ENCODE measurements at regions not wholly inside any gene's neighbourhood (a gene's known extent, or its start where the extent isn't known, plus 50 kb on each side); places are given as distances from the start of the nearest gene placed in this dataset.

DNA sequence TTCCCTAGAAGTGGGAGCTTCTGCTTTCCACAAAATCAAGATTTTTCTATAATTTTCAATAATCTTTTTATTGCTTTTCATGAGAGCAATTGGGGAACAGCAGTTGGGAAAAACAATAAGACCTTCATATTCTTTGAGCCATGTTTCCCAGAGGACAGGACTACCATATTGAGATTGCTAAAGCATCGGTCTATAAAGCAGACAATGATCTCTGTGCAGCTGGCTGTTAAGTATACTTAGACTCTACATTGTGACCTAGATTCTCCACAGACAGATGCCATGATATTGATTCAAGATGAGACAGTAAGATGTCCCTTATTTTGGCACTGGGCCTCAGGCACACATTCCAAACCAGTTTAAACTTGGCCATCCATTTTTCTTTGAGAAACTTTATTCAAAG, 1178.7 kb downstream of the SUCLG1 start:
- no peak for DNase-seq
- Histone ChIP-seq H3K79me2 (ENCODE audit: low read length) (no peaks in the 10 kb centered on the region), H3K27me3 (replicated peaks; ENCODE audit: insufficient read depth, low read length) (no peaks in the 10 kb centered on the region), H3K27ac (ENCODE audit: low read length) (no peak overlapping the region), H3K9me2 (replicated peaks; ENCODE audit: insufficient read depth, low read length) (no peaks in the 10 kb centered on the region), H3F3A (ENCODE audit: insufficient read depth, low read length) (no peaks in the 10 kb centered on the region), H4K20me1 (ENCODE audit: insufficient read depth, low read length) (no peaks in the 10 kb centered on the region), H3K36me3 (replicated peaks; ENCODE audit: insufficient read depth, low read length) (no peaks in the 10 kb centered on the region), H2AFZ (ENCODE audit: low read length) (no peak overlapping the region), H3K4me3 (ENCODE audit: low read length) (no peak overlapping the region), H3K9me3 (replicated peaks; ENCODE audit: insufficient read depth, low read length) (no peaks in the 10 kb centered on the region), H3K9ac (ENCODE audit: low read length) (no peak overlapping the region), H3K4me1 (ENCODE audit: low read length) (no peaks in the 10 kb centered on the region), H3K4me2 (ENCODE audit: low read depth, low read length) (no peak overlapping the region)
- TF ChIP-seq EZH2 (optimal IDR thresholded peaks at IDR 0.05; ENCODE audit: low read depth, low read length) (no peak), EZH2phosphoT487 (IDR thresholded peaks at IDR 0.05; ENCODE audit: low read length) (no peak)
- TF ChIP-seq, protein P1, sequence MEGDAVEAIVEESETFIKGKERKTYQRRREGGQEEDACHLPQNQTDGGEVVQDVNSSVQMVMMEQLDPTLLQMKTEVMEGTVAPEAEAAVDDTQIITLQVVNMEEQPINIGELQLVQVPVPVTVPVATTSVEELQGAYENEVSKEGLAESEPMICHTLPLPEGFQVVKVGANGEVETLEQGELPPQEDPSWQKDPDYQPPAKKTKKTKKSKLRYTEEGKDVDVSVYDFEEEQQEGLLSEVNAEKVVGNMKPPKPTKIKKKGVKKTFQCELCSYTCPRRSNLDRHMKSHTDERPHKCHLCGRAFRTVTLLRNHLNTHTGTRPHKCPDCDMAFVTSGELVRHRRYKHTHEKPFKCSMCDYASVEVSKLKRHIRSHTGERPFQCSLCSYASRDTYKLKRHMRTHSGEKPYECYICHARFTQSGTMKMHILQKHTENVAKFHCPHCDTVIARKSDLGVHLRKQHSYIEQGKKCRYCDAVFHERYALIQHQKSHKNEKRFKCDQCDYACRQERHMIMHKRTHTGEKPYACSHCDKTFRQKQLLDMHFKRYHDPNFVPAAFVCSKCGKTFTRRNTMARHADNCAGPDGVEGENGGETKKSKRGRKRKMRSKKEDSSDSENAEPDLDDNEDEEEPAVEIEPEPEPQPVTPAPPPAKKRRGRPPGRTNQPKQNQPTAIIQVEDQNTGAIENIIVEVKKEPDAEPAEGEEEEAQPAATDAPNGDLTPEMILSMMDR (IDR thresholded peaks at IDR 0.05; ENCODE audit: low read length), result no peak

DNA sequence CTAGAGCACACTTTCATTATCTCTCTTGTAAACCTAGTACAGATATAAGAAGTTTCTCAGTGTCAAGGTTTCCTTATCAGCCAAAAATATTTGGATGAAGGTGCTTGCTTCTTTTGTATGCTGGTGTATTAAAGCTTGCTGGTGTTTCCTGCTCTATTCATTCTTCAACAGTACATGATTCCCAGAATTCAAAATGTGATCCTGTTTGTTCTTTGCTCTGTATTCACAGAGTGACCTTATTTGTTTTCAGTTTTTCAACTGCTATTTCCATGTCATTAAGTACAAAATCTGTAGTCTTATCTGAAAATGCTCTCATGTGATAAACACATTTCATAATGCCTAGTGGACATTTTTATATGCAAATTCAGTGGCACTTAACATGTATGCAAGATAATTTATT, 1185.8 kb downstream of the SUCLG1 start:
- H3K9ac ChIP-seq (ENCODE audit: low read length), result no peak overlapping the region
- no peaks in the 10 kb centered on the region for H3K9me3 ChIP-seq (replicated peaks; ENCODE audit: insufficient read depth, low read length)
- no peak overlapping the region for H3K27ac ChIP-seq (ENCODE audit: low read length)
- no peaks in the 10 kb centered on the region for H3K79me2 ChIP-seq (ENCODE audit: low read length)
- H3K36me3 ChIP-seq (replicated peaks; ENCODE audit: insufficient read depth, low read length), result no peaks in the 10 kb centered on the region
- H3K4me2 ChIP-seq (ENCODE audit: low read depth, low read length), result no peak overlapping the region
- H3K4me3 ChIP-seq (ENCODE audit: low read length), result no peak overlapping the region
- H4K20me1 ChIP-seq (ENCODE audit: insufficient read depth, low read length), result no peaks in the 10 kb centered on the region
- TF ChIP-seq, protein P1 (IDR thresholded peaks at IDR 0.05; ENCODE audit: low read length), result no peak
- H3K9me2 ChIP-seq (replicated peaks; ENCODE audit: insufficient read depth, low read length), result no peaks in the 10 kb centered on the region
- H3F3A ChIP-seq (ENCODE audit: insufficient read depth, low read length), result no peaks in the 10 kb centered on the region
- H3K4me1 ChIP-seq (ENCODE audit: low read length), result no peaks in the 10 kb centered on the region
- H3K27me3 ChIP-seq (replicated peaks; ENCODE audit: insufficient read depth, low read length), result no peaks in the 10 kb centered on the region
- H2AFZ ChIP-seq (ENCODE audit: low read length), result no peak overlapping the region
- no peak for DNase-seq

- Histone ChIP-seq H3K27me3 (replicated peaks; ENCODE audit: insufficient read depth, low read length) (no peaks in the 10 kb centered on the region), H3K9ac (ENCODE audit: low read length) (no peak overlapping the region), H3K4me3 (ENCODE audit: low read length) (no peak overlapping the region), H3K9me2 (replicated peaks; ENCODE audit: insufficient read depth, low read length) (no peaks in the 10 kb centered on the region), H4K20me1 (ENCODE audit: insufficient read depth, low read length) (no peaks in the 10 kb centered on the region), H3K4me1 (ENCODE audit: low read length) (no peaks in the 10 kb centered on the region), H3K4me2 (ENCODE audit: low read depth, low read length) (no peak overlapping the region), H3F3A (ENCODE audit: insufficient read depth, low read length) (no peaks in the 10 kb centered on the region), H3K27ac (ENCODE audit: low read length) (no peak overlapping the region), H3K36me3 (replicated peaks; ENCODE audit: insufficient read depth, low read length) (no peaks in the 10 kb centered on the region), H3K79me2 (ENCODE audit: low read length) (no peaks in the 10 kb centered on the region), H2AFZ (ENCODE audit: low read length) (no peak overlapping the region), H3K9me3 (replicated peaks; ENCODE audit: insufficient read depth, low read length) (no peaks in the 10 kb centered on the region)
- TF ChIP-seq EZH2 (optimal IDR thresholded peaks at IDR 0.05; ENCODE audit: low read depth, low read length) (no peak), EZH2phosphoT487 (IDR thresholded peaks at IDR 0.05; ENCODE audit: low read length) (no peak)
- TF ChIP-seq, protein P1 (IDR thresholded peaks at IDR 0.05; ENCODE audit: low read length), result no peak
- DNase-seq, result no peak
These were observed 1197.4 kb downstream of the SUCLG1 start for GRCh38 chr2:83261591-83262136.
